OCI-LY1 (cell line): ENCODE measurements at regions not wholly inside any gene's neighbourhood (a gene's known extent, or its start where the extent isn't known, plus 50 kb on each side); places are given as distances from the start of the nearest gene placed in this dataset.

Experiments used
- H2AFZ ChIP-seq: fragments of 200-600 bp; sonication (generic), shearing (Covaris generic); 2 replicates; pipeline ENCODE4 v1.6.0; 2014; ENCODE audit warnings: antibody characterized with exemption, mild to moderate bottlenecking, low read length
- H3F3A ChIP-seq: fragments of 200-600 bp; sonication (generic), shearing (Covaris generic); 2 replicates; pipeline ENCODE4 v1.6.0; 2014; ENCODE audit warnings: mild to moderate bottlenecking, antibody characterized with exemption, low read length, moderate library complexity; ENCODE audit not compliant: insufficient read depth
- H3K27ac ChIP-seq: fragments of 200-600 bp; sonication (generic); 2 replicates; pipeline ENCODE4 v1.5.1; 2014; ENCODE audit warnings: low read length, mixed run types, mild to moderate bottlenecking, low read depth; ENCODE audit not compliant: poor library complexity, severe bottlenecking
- H3K27me3 ChIP-seq: fragments of 200-600 bp; sonication (generic); 2 replicates; pipeline ENCODE4 v1.6.0; 2014; ENCODE audit warnings: antibody characterized with exemption, mild to moderate bottlenecking, low read length, moderate library complexity; ENCODE audit not compliant: insufficient read depth
- H3K36me3 ChIP-seq: fragments of 200-600 bp; sonication (generic); 2 replicates; pipeline ENCODE4 v1.6.1; 2014; ENCODE audit warnings: mild to moderate bottlenecking, antibody characterized with exemption, low read length, moderate library complexity, mixed read lengths; ENCODE audit not compliant: insufficient read depth
- H3K4me1 ChIP-seq: fragments of 200-600 bp; sonication (generic); 2 replicates; pipeline ENCODE4 v1.5.1; 2014; ENCODE audit warnings: mild to moderate bottlenecking, low read length, moderate library complexity; ENCODE audit not compliant: insufficient read depth, severe bottlenecking
- H3K4me2 ChIP-seq: fragments of 200-600 bp; sonication (generic), shearing (Covaris generic); 2 replicates; pipeline ENCODE4 v1.6.1; 2014; ENCODE audit warnings: low read length
- H3K4me3 ChIP-seq: fragments of 200-600 bp; sonication (generic); 2 replicates; pipeline ENCODE4 v1.5.1; 2014; ENCODE audit warnings: low read length, low read depth, mild to moderate bottlenecking, mixed read lengths; ENCODE audit not compliant: poor library complexity, severe bottlenecking
- H3K79me2 ChIP-seq: fragments of 200-600 bp; shearing (Covaris generic); 2 replicates; pipeline ENCODE4 v1.6.1; 2016; ENCODE audit warnings: mixed run types, low read length, mixed read lengths; ENCODE audit not compliant: insufficient read depth
- H3K9ac ChIP-seq: fragments of 200-600 bp; sonication (generic), shearing (Covaris generic); 2 replicates; pipeline ENCODE4 v1.6.1; 2014; ENCODE audit warnings: mild to moderate bottlenecking, low read length, mixed read lengths
- H3K9me2 ChIP-seq: fragments of 200-600 bp; sonication (generic), shearing (Covaris generic); 2 replicates; pipeline ENCODE4 v1.6.1; 2014; ENCODE audit warnings: low read depth, mild to moderate bottlenecking, low read length, mixed read lengths
- H3K9me3 ChIP-seq: fragments of 200-600 bp; shearing (Covaris generic); 2 replicates; pipeline ENCODE4 v1.6.1; 2014; ENCODE audit warnings: low read length, mixed read lengths
- H4K20me1 ChIP-seq: fragments of 200-600 bp; sonication (generic), shearing (Covaris generic); 2 replicates; pipeline ENCODE4 v1.6.0; 2016; ENCODE audit warnings: mild to moderate bottlenecking, low read length; ENCODE audit not compliant: insufficient read depth
- CTCF ChIP-seq: fragments of 200-600 bp; sonication (generic), shearing (Covaris generic); IDR thresholded peaks from 2 replicates; pipeline ENCODE4 v1.5.1; 2017; ENCODE audit warnings: mild to moderate bottlenecking, antibody characterized with exemption, low read length, moderate library complexity, mixed read lengths
- EZH2 ChIP-seq: fragments of 200-600 bp; sonication (generic), shearing (Covaris generic); IDR thresholded peaks from 2 replicates; pipeline ENCODE4 v1.8.0; 2017; ENCODE audit warnings: borderline replicate concordance, mixed run types, mild to moderate bottlenecking, antibody characterized with exemption, low read length, moderate library complexity, mixed read lengths

GRCh38 chr13:43979492-43979891, 99.8 kb downstream of the LACC1 start:
- no peaks in the 10 kb centered on the region for H3K79me2 ChIP-seq

GRCh38 chr13:43980587-43980986, 100.9 kb downstream of the LACC1 start:
- no peak overlapping the region for H2AFZ ChIP-seq
- H3K36me3 ChIP-seq, result no peaks in the 10 kb centered on the region
- no peak for TF ChIP-seq CTCF
- TF ChIP-seq EZH2, result no peak
- H3K27ac ChIP-seq, result no peak overlapping the region
- no peaks in the 10 kb centered on the region for H3K9me3 ChIP-seq
- no peaks in the 10 kb centered on the region for H3K27me3 ChIP-seq
- H3K79me2 ChIP-seq, result no peaks in the 10 kb centered on the region
- H3K4me2 ChIP-seq, result no peak overlapping the region
- H3K4me3 ChIP-seq, result no peak overlapping the region
- no peak overlapping the region for H3K9ac ChIP-seq
- no peaks in the 10 kb centered on the region for H4K20me1 ChIP-seq
- no peaks in the 10 kb centered on the region for H3K9me2 ChIP-seq
- no peaks in the 10 kb centered on the region for H3K4me1 ChIP-seq
- no peaks in the 10 kb centered on the region for H3F3A ChIP-seq

More at GRCh38 chr13:43979492-43979891, 99.8 kb downstream of the LACC1 start:
- H3K27ac ChIP-seq, result no peak overlapping the region
- no peaks in the 10 kb centered on the region for H3F3A ChIP-seq
- no peak for TF ChIP-seq EZH2
- TF ChIP-seq CTCF, result no peak
- H3K9me2 ChIP-seq, result no peaks in the 10 kb centered on the region
- no peak overlapping the region for H3K4me2 ChIP-seq
- no peaks in the 10 kb centered on the region for H3K9me3 ChIP-seq
- H2AFZ ChIP-seq, result no peak overlapping the region
- H4K20me1 ChIP-seq, result no peaks in the 10 kb centered on the region
- H3K36me3 ChIP-seq, result no peaks in the 10 kb centered on the region
- no peaks in the 10 kb centered on the region for H3K27me3 ChIP-seq
- H3K9ac ChIP-seq, result no peak overlapping the region
- no peak overlapping the region for H3K4me3 ChIP-seq
- H3K4me1 ChIP-seq, result no peaks in the 10 kb centered on the region

GRCh38 chr13:43981091-43981490, 101.4 kb downstream of the LACC1 start:
- no peak overlapping the region for H3K4me3 ChIP-seq
- no peaks in the 10 kb centered on the region for H3K27me3 ChIP-seq
- H3K9me3 ChIP-seq, result no peaks in the 10 kb centered on the region
- H3K36me3 ChIP-seq, result no peaks in the 10 kb centered on the region
- TF ChIP-seq CTCF, result peak; percentile 24; the same call in 1 of the 2 replicates
- TF ChIP-seq EZH2, result no peak
- no peak overlapping the region for H3K27ac ChIP-seq
- H2AFZ ChIP-seq, result no peak overlapping the region
- H3K79me2 ChIP-seq, result no peaks in the 10 kb centered on the region
- no peak overlapping the region for H3K4me2 ChIP-seq
- no peaks in the 10 kb centered on the region for H3F3A ChIP-seq
- H3K9ac ChIP-seq, result no peak overlapping the region
- no peaks in the 10 kb centered on the region for H3K4me1 ChIP-seq
- no peaks in the 10 kb centered on the region for H3K9me2 ChIP-seq
- no peaks in the 10 kb centered on the region for H4K20me1 ChIP-seq
